HK-2 (cell line): ENCODE measurements at regions not wholly inside any gene's neighbourhood (a gene's known extent, or its start where the extent isn't known, plus 50 kb on each side); places are given as distances from the start of the nearest gene placed in this dataset.
"Not testable (repeated sequence)": the region's sequence is repeated elsewhere in the genome, so short reads cannot be mapped to it uniquely, and the experiment has no call there.

Source experiments
- DNase-seq: peaks from one replicate; pipeline ENCODE4 v3.0.0-alpha.2; 2018; ENCODE audit not compliant: unreplicated experiment

GRCh38 chr2:150853263-150853662, 365.8 kb upstream of the RND3 start:
- DNase-seq, result no peak

- no peak for DNase-seq
Measured at GRCh38 chr2:150850641-150851040, 363.2 kb upstream of the RND3 start.

- no peak for DNase-seq
Measured at GRCh38 chr2:150847578-150847977, 360.1 kb upstream of the RND3 start.

GRCh38 chr2:150846691-150847090, 359.2 kb upstream of the RND3 start:
- DNase-seq, result no peak

GRCh38 chr2:150832686-150833085, 345.2 kb upstream of the RND3 start:
- no peak for DNase-seq

GRCh38 chr2:150824118-150824517, 336.7 kb upstream of the RND3 start:
- DNase-seq, result no peak

- no peak for DNase-seq
Measured at GRCh38 chr2:150817422-150817821, 330.0 kb upstream of the RND3 start.

- no peak for DNase-seq
Measured at GRCh38 chr2:150812664-150813367, 325.3 kb upstream of the RND3 start.

- DNase-seq, result no peak
Measured at GRCh38 chr2:150812066-150812465, 324.6 kb upstream of the RND3 start.

GRCh38 chr2:150811259-150811855, 323.9 kb upstream of the RND3 start:
- DNase-seq, result no peak

GRCh38 chr2:150809103-150809502, 321.6 kb upstream of the RND3 start:
- no peak for DNase-seq

- peak; percentile 6 for DNase-seq
Measured at GRCh38 chr2:150806336-150806735, 318.9 kb upstream of the RND3 start.

GRCh38 chr2:150803689-150804398, 316.4 kb upstream of the RND3 start:
- DNase-seq, result no peak

- DNase-seq, result no peak
Measured at GRCh38 chr2:150802635-150803034, 315.2 kb upstream of the RND3 start.

- not testable (repeated sequence) for DNase-seq
Measured at GRCh38 chr2:150796236-150796635, 308.8 kb upstream of the RND3 start.

- no peak for DNase-seq
Measured at GRCh38 chr2:150792780-150793300, 305.4 kb upstream of the RND3 start.

GRCh38 chr2:150791567-150791966, 304.1 kb upstream of the RND3 start:
- DNase-seq, result no peak

- no peak for DNase-seq
Measured at GRCh38 chr2:150789376-150789905, 302.0 kb upstream of the RND3 start.

GRCh38 chr2:150788426-150789140, 301.1 kb upstream of the RND3 start:
- DNase-seq, result no peak

GRCh38 chr2:150787353-150788093, 300.1 kb upstream of the RND3 start:
- DNase-seq, result no peak

- DNase-seq, result no peak
Measured at GRCh38 chr2:150784389-150784788, 296.9 kb upstream of the RND3 start.
